ENCODE measurements at regions not wholly inside any gene's neighbourhood (a gene's known extent, or its start where the extent isn't known, plus 50 kb on each side); places are given as distances from the start of the nearest gene placed in this dataset.

DNA sequence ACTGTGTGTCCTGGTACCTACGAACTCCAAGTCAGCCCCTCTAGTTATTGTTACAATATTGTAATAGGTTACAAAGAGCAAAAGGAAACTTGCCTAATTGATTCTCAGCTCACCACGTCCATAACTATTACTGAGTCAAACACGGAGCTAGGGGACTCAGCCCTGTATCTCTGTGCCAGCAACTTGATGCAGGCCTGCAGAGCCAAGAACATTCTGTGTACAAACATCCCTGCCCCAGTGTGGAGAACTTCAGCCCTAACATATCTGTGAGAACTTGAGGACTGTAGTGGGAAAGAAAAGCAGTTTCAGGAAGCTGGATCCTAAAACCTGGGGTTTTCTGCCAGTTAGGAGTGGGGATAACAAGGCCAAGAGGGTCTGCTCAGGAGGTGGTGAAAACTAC, 114.9 kb upstream of the PRSS58 start:
- TF ChIP-seq, protein P1, sequence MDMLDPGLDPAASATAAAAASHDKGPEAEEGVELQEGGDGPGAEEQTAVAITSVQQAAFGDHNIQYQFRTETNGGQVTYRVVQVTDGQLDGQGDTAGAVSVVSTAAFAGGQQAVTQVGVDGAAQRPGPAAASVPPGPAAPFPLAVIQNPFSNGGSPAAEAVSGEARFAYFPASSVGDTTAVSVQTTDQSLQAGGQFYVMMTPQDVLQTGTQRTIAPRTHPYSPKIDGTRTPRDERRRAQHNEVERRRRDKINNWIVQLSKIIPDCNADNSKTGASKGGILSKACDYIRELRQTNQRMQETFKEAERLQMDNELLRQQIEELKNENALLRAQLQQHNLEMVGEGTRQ (IDR thresholded peaks at IDR 0.05; ENCODE audit: low read depth, low read length), result no peak
- TF ChIP-seq POLR2A (IDR thresholded peaks at IDR 0.05; ENCODE audit: low read depth, low read length) (no peak), SMC3 (IDR thresholded peaks at IDR 0.05; ENCODE audit: low read depth, low read length) (no peak), NFE2L2 (IDR thresholded peaks at IDR 0.05; ENCODE audit: low read depth, low read length) (no peak)
- TF ChIP-seq, protein P2, sequence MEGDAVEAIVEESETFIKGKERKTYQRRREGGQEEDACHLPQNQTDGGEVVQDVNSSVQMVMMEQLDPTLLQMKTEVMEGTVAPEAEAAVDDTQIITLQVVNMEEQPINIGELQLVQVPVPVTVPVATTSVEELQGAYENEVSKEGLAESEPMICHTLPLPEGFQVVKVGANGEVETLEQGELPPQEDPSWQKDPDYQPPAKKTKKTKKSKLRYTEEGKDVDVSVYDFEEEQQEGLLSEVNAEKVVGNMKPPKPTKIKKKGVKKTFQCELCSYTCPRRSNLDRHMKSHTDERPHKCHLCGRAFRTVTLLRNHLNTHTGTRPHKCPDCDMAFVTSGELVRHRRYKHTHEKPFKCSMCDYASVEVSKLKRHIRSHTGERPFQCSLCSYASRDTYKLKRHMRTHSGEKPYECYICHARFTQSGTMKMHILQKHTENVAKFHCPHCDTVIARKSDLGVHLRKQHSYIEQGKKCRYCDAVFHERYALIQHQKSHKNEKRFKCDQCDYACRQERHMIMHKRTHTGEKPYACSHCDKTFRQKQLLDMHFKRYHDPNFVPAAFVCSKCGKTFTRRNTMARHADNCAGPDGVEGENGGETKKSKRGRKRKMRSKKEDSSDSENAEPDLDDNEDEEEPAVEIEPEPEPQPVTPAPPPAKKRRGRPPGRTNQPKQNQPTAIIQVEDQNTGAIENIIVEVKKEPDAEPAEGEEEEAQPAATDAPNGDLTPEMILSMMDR (conservative IDR thresholded peaks at IDR 0.05; ENCODE audit: low read depth, low read length), result no peak
